H1 (cell line): ENCODE measurements at regions not wholly inside any gene's neighbourhood (a gene's known extent, or its start where the extent isn't known, plus 50 kb on each side); places are given as distances from the start of the nearest gene placed in this dataset.

Source experiments
- BRCA1 ChIP-seq: IDR thresholded peaks from 2 replicates; pipeline ENCODE4 v1.6.1; 2012; ENCODE audit warnings: low read depth, low read length, improper control_type of control experiment
- CBX8 ChIP-seq: fragments of 300-800, 300-1000 bp; sonication (generic); IDR thresholded peaks from 2 replicates; pipeline ENCODE4 v1.7.1; 2016; ENCODE audit warnings: low read depth, low read length, borderline replicate concordance
- CEBPB ChIP-seq: IDR thresholded peaks from 2 replicates; pipeline ENCODE4 v1.6.1; 2012; ENCODE audit warnings: low read depth, low read length
- CTBP2 ChIP-seq: IDR thresholded peaks from 2 replicates; pipeline ENCODE4 v1.7.0; 2011; ENCODE audit warnings: borderline replicate concordance, mild to moderate bottlenecking, moderate library complexity, mixed read lengths, low read length; ENCODE audit not compliant: insufficient read depth, insufficient read length
- HDAC2 ChIP-seq, 2 experiments: fragments of 300-600 bp in 1 of 2; sonication (generic) in 1 of 2; IDR thresholded peaks; 2 replicates each; pipeline ENCODE4 v1.6.1; 2011 to 2012; ENCODE audit warnings: low read depth in 2 of 2, low read length in 2 of 2, mild to moderate bottlenecking in 2 of 2, moderate library complexity in 2 of 2, borderline replicate concordance in 1 of 2, inconsistent platforms in 1 of 2
- HDAC6 ChIP-seq: IDR thresholded peaks from one replicate; pipeline ENCODE4 v1.7.1; 2012; ENCODE audit warnings: low read depth, mild to moderate bottlenecking, inconsistent platforms, low read length, moderate library complexity
- KDM5A ChIP-seq: fragments of 200-600 bp; IDR thresholded peaks from 2 replicates; pipeline ENCODE4 v1.7.1; 2012; ENCODE audit warnings: mild to moderate bottlenecking, low read length, inconsistent platforms, mixed read lengths
- RFX5 ChIP-seq: IDR thresholded peaks from 2 replicates; pipeline ENCODE4 v1.6.1; 2011; ENCODE audit warnings: low read depth, low read length, improper control_type of control experiment, borderline replicate concordance
- SP2 ChIP-seq: IDR thresholded peaks from 2 replicates; pipeline ENCODE4 v1.6.1; 2012; ENCODE audit warnings: mild to moderate bottlenecking, low read length, inconsistent platforms
- TF ChIP-seq, protein P1 (sequence below): fragments of 300-600 bp; sonication (generic); IDR thresholded peaks from 2 replicates; pipeline ENCODE4 v1.7.1; 2012; ENCODE audit warnings: low read length, moderate library complexity, mild to moderate bottlenecking, inconsistent platforms; ENCODE audit not compliant: insufficient replicate concordance
- TF ChIP-seq, protein P2 (sequence below): IDR thresholded peaks from 2 replicates; pipeline ENCODE4 v1.6.1; 2011; ENCODE audit warnings: low read length, improper control_type of control experiment

DNA sequence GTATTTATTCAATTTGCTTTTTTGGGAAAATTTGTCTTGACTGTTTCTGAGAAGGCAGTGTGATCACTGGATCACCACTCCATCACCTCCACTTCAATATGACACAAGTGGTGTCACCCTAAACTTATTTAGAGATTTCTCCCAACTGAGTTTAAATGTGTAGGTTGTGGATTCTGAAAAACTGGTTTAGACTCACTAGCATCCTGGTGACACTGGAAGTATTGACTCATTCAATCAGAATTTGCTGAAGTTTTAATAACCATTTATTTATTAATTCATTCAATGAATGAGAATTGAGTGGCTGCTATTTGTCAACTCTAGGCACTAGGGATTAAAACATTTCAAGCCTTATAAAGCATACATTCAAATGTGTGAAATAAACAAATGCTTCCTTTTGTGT is 819.1 kb upstream of the EPHA5 start (continued):
- TF ChIP-seq, protein P1, sequence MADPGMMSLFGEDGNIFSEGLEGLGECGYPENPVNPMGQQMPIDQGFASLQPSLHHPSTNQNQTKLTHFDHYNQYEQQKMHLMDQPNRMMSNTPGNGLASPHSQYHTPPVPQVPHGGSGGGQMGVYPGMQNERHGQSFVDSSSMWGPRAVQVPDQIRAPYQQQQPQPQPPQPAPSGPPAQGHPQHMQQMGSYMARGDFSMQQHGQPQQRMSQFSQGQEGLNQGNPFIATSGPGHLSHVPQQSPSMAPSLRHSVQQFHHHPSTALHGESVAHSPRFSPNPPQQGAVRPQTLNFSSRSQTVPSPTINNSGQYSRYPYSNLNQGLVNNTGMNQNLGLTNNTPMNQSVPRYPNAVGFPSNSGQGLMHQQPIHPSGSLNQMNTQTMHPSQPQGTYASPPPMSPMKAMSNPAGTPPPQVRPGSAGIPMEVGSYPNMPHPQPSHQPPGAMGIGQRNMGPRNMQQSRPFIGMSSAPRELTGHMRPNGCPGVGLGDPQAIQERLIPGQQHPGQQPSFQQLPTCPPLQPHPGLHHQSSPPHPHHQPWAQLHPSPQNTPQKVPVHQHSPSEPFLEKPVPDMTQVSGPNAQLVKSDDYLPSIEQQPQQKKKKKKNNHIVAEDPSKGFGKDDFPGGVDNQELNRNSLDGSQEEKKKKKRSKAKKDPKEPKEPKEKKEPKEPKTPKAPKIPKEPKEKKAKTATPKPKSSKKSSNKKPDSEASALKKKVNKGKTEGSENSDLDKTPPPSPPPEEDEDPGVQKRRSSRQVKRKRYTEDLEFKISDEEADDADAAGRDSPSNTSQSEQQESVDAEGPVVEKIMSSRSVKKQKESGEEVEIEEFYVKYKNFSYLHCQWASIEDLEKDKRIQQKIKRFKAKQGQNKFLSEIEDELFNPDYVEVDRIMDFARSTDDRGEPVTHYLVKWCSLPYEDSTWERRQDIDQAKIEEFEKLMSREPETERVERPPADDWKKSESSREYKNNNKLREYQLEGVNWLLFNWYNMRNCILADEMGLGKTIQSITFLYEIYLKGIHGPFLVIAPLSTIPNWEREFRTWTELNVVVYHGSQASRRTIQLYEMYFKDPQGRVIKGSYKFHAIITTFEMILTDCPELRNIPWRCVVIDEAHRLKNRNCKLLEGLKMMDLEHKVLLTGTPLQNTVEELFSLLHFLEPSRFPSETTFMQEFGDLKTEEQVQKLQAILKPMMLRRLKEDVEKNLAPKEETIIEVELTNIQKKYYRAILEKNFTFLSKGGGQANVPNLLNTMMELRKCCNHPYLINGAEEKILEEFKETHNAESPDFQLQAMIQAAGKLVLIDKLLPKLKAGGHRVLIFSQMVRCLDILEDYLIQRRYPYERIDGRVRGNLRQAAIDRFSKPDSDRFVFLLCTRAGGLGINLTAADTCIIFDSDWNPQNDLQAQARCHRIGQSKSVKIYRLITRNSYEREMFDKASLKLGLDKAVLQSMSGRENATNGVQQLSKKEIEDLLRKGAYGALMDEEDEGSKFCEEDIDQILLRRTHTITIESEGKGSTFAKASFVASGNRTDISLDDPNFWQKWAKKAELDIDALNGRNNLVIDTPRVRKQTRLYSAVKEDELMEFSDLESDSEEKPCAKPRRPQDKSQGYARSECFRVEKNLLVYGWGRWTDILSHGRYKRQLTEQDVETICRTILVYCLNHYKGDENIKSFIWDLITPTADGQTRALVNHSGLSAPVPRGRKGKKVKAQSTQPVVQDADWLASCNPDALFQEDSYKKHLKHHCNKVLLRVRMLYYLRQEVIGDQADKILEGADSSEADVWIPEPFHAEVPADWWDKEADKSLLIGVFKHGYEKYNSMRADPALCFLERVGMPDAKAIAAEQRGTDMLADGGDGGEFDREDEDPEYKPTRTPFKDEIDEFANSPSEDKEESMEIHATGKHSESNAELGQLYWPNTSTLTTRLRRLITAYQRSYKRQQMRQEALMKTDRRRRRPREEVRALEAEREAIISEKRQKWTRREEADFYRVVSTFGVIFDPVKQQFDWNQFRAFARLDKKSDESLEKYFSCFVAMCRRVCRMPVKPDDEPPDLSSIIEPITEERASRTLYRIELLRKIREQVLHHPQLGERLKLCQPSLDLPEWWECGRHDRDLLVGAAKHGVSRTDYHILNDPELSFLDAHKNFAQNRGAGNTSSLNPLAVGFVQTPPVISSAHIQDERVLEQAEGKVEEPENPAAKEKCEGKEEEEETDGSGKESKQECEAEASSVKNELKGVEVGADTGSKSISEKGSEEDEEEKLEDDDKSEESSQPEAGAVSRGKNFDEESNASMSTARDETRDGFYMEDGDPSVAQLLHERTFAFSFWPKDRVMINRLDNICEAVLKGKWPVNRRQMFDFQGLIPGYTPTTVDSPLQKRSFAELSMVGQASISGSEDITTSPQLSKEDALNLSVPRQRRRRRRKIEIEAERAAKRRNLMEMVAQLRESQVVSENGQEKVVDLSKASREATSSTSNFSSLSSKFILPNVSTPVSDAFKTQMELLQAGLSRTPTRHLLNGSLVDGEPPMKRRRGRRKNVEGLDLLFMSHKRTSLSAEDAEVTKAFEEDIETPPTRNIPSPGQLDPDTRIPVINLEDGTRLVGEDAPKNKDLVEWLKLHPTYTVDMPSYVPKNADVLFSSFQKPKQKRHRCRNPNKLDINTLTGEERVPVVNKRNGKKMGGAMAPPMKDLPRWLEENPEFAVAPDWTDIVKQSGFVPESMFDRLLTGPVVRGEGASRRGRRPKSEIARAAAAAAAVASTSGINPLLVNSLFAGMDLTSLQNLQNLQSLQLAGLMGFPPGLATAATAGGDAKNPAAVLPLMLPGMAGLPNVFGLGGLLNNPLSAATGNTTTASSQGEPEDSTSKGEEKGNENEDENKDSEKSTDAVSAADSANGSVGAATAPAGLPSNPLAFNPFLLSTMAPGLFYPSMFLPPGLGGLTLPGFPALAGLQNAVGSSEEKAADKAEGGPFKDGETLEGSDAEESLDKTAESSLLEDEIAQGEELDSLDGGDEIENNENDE, result no peak
- TF ChIP-seq HDAC6, result no peak
- TF ChIP-seq CTBP2, result no peak
- no peak for TF ChIP-seq KDM5A
- TF ChIP-seq BRCA1, result no peak
- no peak for TF ChIP-seq CEBPB
- TF ChIP-seq RFX5, result no peak
- no peak for TF ChIP-seq CBX8
- TF ChIP-seq HDAC2 (IDR thresholded peaks at IDR 0.05; ENCODE audit: borderline replicate concordance in 1 of 2, low read depth in 2 of 2, low read length in 2 of 2), result no peak
- TF ChIP-seq, protein P2, sequence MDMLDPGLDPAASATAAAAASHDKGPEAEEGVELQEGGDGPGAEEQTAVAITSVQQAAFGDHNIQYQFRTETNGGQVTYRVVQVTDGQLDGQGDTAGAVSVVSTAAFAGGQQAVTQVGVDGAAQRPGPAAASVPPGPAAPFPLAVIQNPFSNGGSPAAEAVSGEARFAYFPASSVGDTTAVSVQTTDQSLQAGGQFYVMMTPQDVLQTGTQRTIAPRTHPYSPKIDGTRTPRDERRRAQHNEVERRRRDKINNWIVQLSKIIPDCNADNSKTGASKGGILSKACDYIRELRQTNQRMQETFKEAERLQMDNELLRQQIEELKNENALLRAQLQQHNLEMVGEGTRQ, result no peak
- no peak for TF ChIP-seq SP2
